CD14-positive monocyte (primary cell): ENCODE measurements at regions not wholly inside any gene's neighbourhood (a gene's known extent, or its start where the extent isn't known, plus 50 kb on each side); places are given as distances from the start of the nearest gene placed in this dataset.

Experiments
- DNase-seq, 3 donors: peaks; one replicate each; pipeline ENCODE4 v3.0.0-alpha.2; 2011 to 2022
- H2AFZ ChIP-seq: 2 replicates; pipeline ENCODE4 v1.6.0; 2012; ENCODE audit warnings: mild to moderate bottlenecking, low read depth, low read length, inconsistent platforms; ENCODE audit not compliant: insufficient read depth, poor library complexity, severe bottlenecking
- H3K27ac ChIP-seq, 2 donors: 1 replicate in 1 of 2; 2 replicates in 1 of 2; pipeline ENCODE4 v1.5.1; 2012 to 2013; ENCODE audit warnings: low read length in 2 of 2, control low read depth in 1 of 2, inconsistent platforms in 1 of 2, low read depth in 1 of 2, mild to moderate bottlenecking in 1 of 2
- H3K27me3 ChIP-seq, 2 donors: one replicate each; pipeline versions ENCODE4 v1.6.0 to v1.6.1; 2011 to 2013; ENCODE audit warnings: low read length in 2 of 2; ENCODE audit not compliant: control insufficient read depth in 2 of 2, insufficient read depth in 2 of 2
- H3K36me3 ChIP-seq, 2 donors: replicated peaks in 1 of 2; 1 replicate in 1 of 2; 2 replicates in 1 of 2; pipeline versions ENCODE4 v1.5.1 to v1.6.1; 2012 to 2013; ENCODE audit warnings: low read length in 2 of 2, control low read depth in 1 of 2, inconsistent platforms in 1 of 2, mild to moderate bottlenecking in 1 of 2; ENCODE audit not compliant: insufficient read depth in 2 of 2, control insufficient read depth in 1 of 2
- H3K4me1 ChIP-seq, 2 donors: 1 replicate in 1 of 2; 2 replicates in 1 of 2; pipeline versions ENCODE4 v1.5.1 to v1.6.1; 2012 to 2013; ENCODE audit warnings: low read length in 2 of 2, control low read depth in 1 of 2, inconsistent platforms in 1 of 2, mild to moderate bottlenecking in 1 of 2, moderate library complexity in 1 of 2; ENCODE audit not compliant: insufficient read depth in 2 of 2, control insufficient read depth in 1 of 2
- H3K4me2 ChIP-seq: replicated peaks from 2 replicates; pipeline ENCODE3; 2012; ENCODE audit warnings: low read length, moderate library complexity, mild to moderate bottlenecking; ENCODE audit not compliant: poor library complexity, severe bottlenecking; ENCODE audit errors: extremely low read depth
- H3K4me3 ChIP-seq, 3 experiments: fragments of 200-600 bp in 1 of 3; sonication (generic) in 1 of 3; replicated peaks in 1 of 3; 1 replicate in 2 of 3; 2 replicates in 1 of 3; pipeline ENCODE4 v1.5.1; 2011 to 2013; ENCODE audit warnings: low read length in 3 of 3, mild to moderate bottlenecking in 3 of 3, control low read depth in 2 of 3, low read depth in 2 of 3, inconsistent platforms in 1 of 3, moderate library complexity in 1 of 3
- H3K79me2 ChIP-seq: 2 replicates; pipeline ENCODE4 v1.6.0; 2012; ENCODE audit warnings: mild to moderate bottlenecking, control low read depth, inconsistent platforms, low read length, moderate library complexity; ENCODE audit not compliant: insufficient read depth
- H3K9ac ChIP-seq: 2 replicates; pipeline ENCODE4 v1.6.0; 2017; ENCODE audit warnings: low read length, mild to moderate bottlenecking; ENCODE audit not compliant: insufficient read depth, poor library complexity, severe bottlenecking
- H3K9me3 ChIP-seq, 2 donors: replicated peaks in 1 of 2; 1 replicate in 1 of 2; 2 replicates in 1 of 2; pipeline versions ENCODE4 v1.5.1 to v1.6.1; 2012 to 2013; ENCODE audit warnings: low read length in 2 of 2, control low read depth in 1 of 2; ENCODE audit not compliant: control insufficient read depth in 1 of 2, insufficient read depth in 1 of 2
- H4K20me1 ChIP-seq: 2 replicates; pipeline ENCODE4 v1.6.0; 2012; ENCODE audit warnings: mild to moderate bottlenecking, low read length, control low read depth, moderate library complexity; ENCODE audit not compliant: insufficient read depth
- H3K27ac Mint-ChIP-seq, 7 donors: one replicate each; pipeline ENCODE4 v1.8.0; 2020; ENCODE audit warnings: mild to moderate bottlenecking in 7 of 7, mixed read lengths in 7 of 7, moderate library complexity in 6 of 7, inconsistent platforms in 2 of 7
- H3K27me3 Mint-ChIP-seq, 3 donors: one replicate each; pipeline ENCODE4 v1.8.0; 2021 to 2022; ENCODE audit warnings: low read depth in 3 of 3, mild to moderate bottlenecking in 3 of 3, mixed read lengths in 3 of 3, moderate library complexity in 3 of 3, inconsistent platforms in 1 of 3
- H3K36me3 Mint-ChIP-seq, 2 donors: one replicate each; pipeline ENCODE4 v1.8.0; 2020; ENCODE audit warnings: mixed read lengths in 2 of 2, inconsistent platforms in 1 of 2, mild to moderate bottlenecking in 1 of 2
- H3K4me1 Mint-ChIP-seq: one replicate; pipeline ENCODE4 v1.8.0; 2020; ENCODE audit warnings: mild to moderate bottlenecking, mixed read lengths
- H3K4me3 Mint-ChIP-seq, 2 donors: one replicate each; pipeline ENCODE4 v1.8.0; 2020; ENCODE audit warnings: mild to moderate bottlenecking in 2 of 2, mixed read lengths in 2 of 2, moderate library complexity in 1 of 2
- H3K9me3 Mint-ChIP-seq, 7 donors: one replicate each; pipeline ENCODE4 v1.8.0; 2020 to 2022; ENCODE audit warnings: mixed read lengths in 7 of 7, mild to moderate bottlenecking in 6 of 7, moderate library complexity in 6 of 7, inconsistent platforms in 2 of 7
- CTCF ChIP-seq: fragments of 200-600 bp; IDR thresholded peaks from one replicate; pipeline ENCODE4 v1.8.0; 2022; ENCODE audit warnings: antibody characterized with exemption, mild to moderate bottlenecking
- WGBS: methylation state at CpG from one replicate; pipeline ENCODE4 v1.1.5; 2013; ENCODE audit warnings: missing lambda C conversion rate; ENCODE audit not compliant: insufficient coverage; 5-methylcytosine and 5-hydroxymethylcytosine counted together
- intact Hi-C, 2 donors: fragments of 100-400 bp; cut with micrococcal nuclease; formaldehyde crosslinking; loops; one replicate each; pipeline versions ENCODE4 v1.15.0 to v1.15.1; 2023

GRCh38 chr12:93208011-93208410 is 169.7 kb upstream of the NUDT4 start:
- H4K20me1 ChIP-seq = no peaks in the 10 kb centered on the region

GRCh38 chr12:93214523-93215289 is 163.0 kb upstream of the NUDT4 start:
- Histone ChIP-seq H3K36me3 (no peaks in the 10 kb centered on the region), H3K9me3 (no peaks in the 10 kb centered on the region), H4K20me1 (no peaks in the 10 kb centered on the region), H3K27ac (no peak overlapping the region), H3K4me2 (no peak overlapping the region), H3K4me3 (no peak overlapping the region), H3K27me3 (no peaks in the 10 kb centered on the region), H3K79me2 (no peaks in the 10 kb centered on the region), H3K9ac (no peak overlapping the region), H2AFZ (peak overlapping the region; percentile 32), H3K4me1 (peaks cover 3% of the 10 kb centered on the region in 2 donors)
- Mint-ChIP-seq H3K4me1 (peaks cover 8% of the 10 kb centered on the region), H3K9me3 (peaks cover 0 to 4% (median 2%) of the 10 kb centered on the region in 7 donors), H3K36me3 (no peaks in the 10 kb centered on the region), H3K4me3 (no peak overlapping the region), H3K27me3 (peaks cover 0 to 3% (median 0%) of the 10 kb centered on the region in 3 donors), H3K27ac (peak overlapping the region in 1 of 7 donors; percentile 8)
- TF ChIP-seq CTCF = no peak
- 100% methylated on average over 3 of the region's 6 CpGs for WGBS
- no peak for DNase-seq
- intact Hi-C loops = no loop called here

More at GRCh38 chr12:93208011-93208410, 169.7 kb upstream of the NUDT4 start:
- WGBS = no CpG with 5 or more reads among the region's 1 CpG
- Mint-ChIP-seq H3K4me3 (no peak overlapping the region), H3K27ac (no peak overlapping the region), H3K9me3 (peaks cover 0 to 4% (median 0%) of the 10 kb centered on the region in 7 donors), H3K27me3 (peaks cover 0 to 2% (median 1%) of the 10 kb centered on the region in 3 donors), H3K36me3 (no peaks in the 10 kb centered on the region), H3K4me1 (no peaks in the 10 kb centered on the region)
- DNase-seq = no peak
- Histone ChIP-seq H3K79me2 (no peaks in the 10 kb centered on the region), H3K9me3 (no peaks in the 10 kb centered on the region), H3K9ac (no peak overlapping the region), H3K4me1 (no peaks in the 10 kb centered on the region), H3K27me3 (no peaks in the 10 kb centered on the region), H3K27ac (no peak overlapping the region), H2AFZ (no peak overlapping the region), H3K4me2 (no peak overlapping the region), H3K4me3 (no peak overlapping the region), H3K36me3 (no peaks in the 10 kb centered on the region)
- TF ChIP-seq CTCF = no peak
- intact Hi-C loops = no loop called here
